ENCODE measurements at regions not wholly inside any gene's neighbourhood (a gene's known extent, or its start where the extent isn't known, plus 50 kb on each side); places are given as distances from the start of the nearest gene placed in this dataset.

GRCh38 chr21:17736072-17736471 lies 83.1 kb downstream of the C21orf91 start:
- TF ChIP-seq POLR2A (IDR thresholded peaks at IDR 0.05) (no peak), CTCF (IDR thresholded peaks at IDR 0.05) (no peak), POLR2AphosphoS5 (IDR thresholded peaks at IDR 0.05; ENCODE audit: insufficient read depth in 1 of 2, low read depth in 1 of 2) (no peak)
